Upper lobe of left lung (tissue), 4 donors: ENCODE measurements at regions not wholly inside any gene's neighbourhood (a gene's known extent, or its start where the extent isn't known, plus 50 kb on each side); places are given as distances from the start of the nearest gene placed in this dataset.

Experiments
- POLR2AphosphoS5 ChIP-seq, 2 donors: sonication (generic); formaldehyde crosslinking; IDR thresholded peaks; one replicate each; pipeline ENCODE4 v1.5.1; 2017; ENCODE audit warnings: antibody characterized with exemption in 2 of 2
- TF ChIP-seq, protein P1 (sequence below), 6 experiments: fragments of 450-650 bp in 4 of 6; fragments of 200-600 bp in 2 of 6; sonication (generic) in 2 of 6; IDR thresholded peaks; one replicate each; pipeline ENCODE4 v1.5.1; 2016 to 2019; ENCODE audit warnings: antibody characterized with exemption in 6 of 6

DNA sequence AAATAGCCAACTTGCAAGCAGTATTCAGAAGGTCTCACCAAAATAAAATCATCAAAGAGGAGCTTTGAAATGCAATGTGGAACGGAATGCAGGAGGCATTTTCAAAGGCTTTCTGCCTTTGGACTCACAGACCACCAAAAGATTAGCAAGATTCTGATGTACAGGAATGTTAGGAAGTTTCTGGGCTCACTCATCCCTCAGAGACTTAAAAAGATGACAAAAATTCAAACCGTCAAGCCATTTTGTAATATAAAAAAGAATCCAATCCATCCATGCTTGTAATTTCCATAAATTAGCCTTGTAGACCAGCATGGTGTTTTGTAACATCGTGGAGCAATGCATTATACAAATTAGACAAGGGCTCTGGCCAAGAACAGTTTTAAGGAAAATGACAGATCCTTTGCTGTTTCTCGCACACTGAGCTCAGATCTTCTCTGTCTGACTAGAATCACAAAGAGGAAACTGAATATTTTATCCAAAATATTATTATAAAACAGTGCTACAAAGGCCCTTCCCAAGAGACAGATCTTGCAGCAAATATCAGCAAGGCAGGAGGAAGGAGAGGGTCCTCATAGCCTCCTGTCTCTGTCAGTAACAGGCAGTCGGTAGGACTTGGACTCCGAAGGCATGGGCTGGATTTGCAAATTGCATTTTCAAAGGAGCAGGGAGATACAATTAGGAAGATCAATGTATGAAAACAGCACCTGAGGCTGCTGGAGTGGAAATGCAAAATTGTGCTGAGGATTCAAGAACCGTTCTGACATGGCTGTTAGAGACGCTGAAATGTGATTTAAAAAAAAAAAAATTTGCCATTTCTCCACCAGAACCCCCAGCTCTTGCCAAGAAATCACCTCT is 57.4 kb upstream of the NRP1 start:
- TF ChIP-seq, protein P1, sequence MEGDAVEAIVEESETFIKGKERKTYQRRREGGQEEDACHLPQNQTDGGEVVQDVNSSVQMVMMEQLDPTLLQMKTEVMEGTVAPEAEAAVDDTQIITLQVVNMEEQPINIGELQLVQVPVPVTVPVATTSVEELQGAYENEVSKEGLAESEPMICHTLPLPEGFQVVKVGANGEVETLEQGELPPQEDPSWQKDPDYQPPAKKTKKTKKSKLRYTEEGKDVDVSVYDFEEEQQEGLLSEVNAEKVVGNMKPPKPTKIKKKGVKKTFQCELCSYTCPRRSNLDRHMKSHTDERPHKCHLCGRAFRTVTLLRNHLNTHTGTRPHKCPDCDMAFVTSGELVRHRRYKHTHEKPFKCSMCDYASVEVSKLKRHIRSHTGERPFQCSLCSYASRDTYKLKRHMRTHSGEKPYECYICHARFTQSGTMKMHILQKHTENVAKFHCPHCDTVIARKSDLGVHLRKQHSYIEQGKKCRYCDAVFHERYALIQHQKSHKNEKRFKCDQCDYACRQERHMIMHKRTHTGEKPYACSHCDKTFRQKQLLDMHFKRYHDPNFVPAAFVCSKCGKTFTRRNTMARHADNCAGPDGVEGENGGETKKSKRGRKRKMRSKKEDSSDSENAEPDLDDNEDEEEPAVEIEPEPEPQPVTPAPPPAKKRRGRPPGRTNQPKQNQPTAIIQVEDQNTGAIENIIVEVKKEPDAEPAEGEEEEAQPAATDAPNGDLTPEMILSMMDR (IDR thresholded peaks at IDR 0.05): no peak
- TF ChIP-seq POLR2AphosphoS5 (IDR thresholded peaks at IDR 0.05): no peak
